ENCODE measurements at regions not wholly inside any gene's neighbourhood (a gene's known extent, or its start where the extent isn't known, plus 50 kb on each side); places are given as distances from the start of the nearest gene placed in this dataset.

GRCh38 chr10:83432261-83433045 is 706.9 kb upstream of the GHITM start:
- H3K14ac ChIP-seq (ENCODE audit: insufficient read length), result no peak overlapping the region
- no peak overlapping the region for H2AK5ac ChIP-seq (ENCODE audit: low read depth, low read length)
- peaks cover 0 to 4% (median 0%) of the 10 kb centered on the region in 4 experiments; a peak in 2 of 7 replicates for H3K4me1 ChIP-seq (replicated peaks in 1 of 4; ENCODE audit: control insufficient read depth in 3 of 4, insufficient read depth in 4 of 4, low read length in 3 of 4)
- H3K27ac ChIP-seq (ENCODE audit: low read depth, low read length), result no peak overlapping the region
- no peak overlapping the region for H2BK12ac ChIP-seq (ENCODE audit: low read depth, low read length)
- no peak overlapping the region for H2BK5ac ChIP-seq (ENCODE audit: low read depth, low read length)
- ChIA-PET CTCF (ENCODE audit: partially characterized antibody) (no interaction called here), POLR2A (ENCODE audit: partially characterized antibody) (no interaction called here)
- no peaks in the 10 kb centered on the region for H4K20me1 ChIP-seq (replicated peaks in 1 of 2; ENCODE audit: control insufficient read depth in 1 of 2, insufficient read depth in 2 of 2, low read length in 2 of 2)
- no peak overlapping the region for H4K91ac ChIP-seq (replicated peaks; ENCODE audit: insufficient read length, low read length)
- TF ChIP-seq SAP30 (IDR thresholded peaks at IDR 0.05; ENCODE audit: insufficient read depth, insufficient replicate concordance, low read length), result no peak
- H2BK15ac ChIP-seq (ENCODE audit: low read length), result no peak overlapping the region; the same call in 1 of the 2 replicates
- no peak overlapping the region for H3K9ac ChIP-seq (replicated peaks in 1 of 4; ENCODE audit: extremely low read depth in 1 of 4, low read depth in 3 of 4, low read length in 3 of 4)
- no peaks in the 10 kb centered on the region for H3K79me2 ChIP-seq (ENCODE audit: control insufficient read depth in 1 of 2, insufficient read depth in 2 of 2, low read length in 2 of 2)
- no peaks in the 10 kb centered on the region for H3K23me2 ChIP-seq (ENCODE audit: low read depth, low read length)
- H4K5ac ChIP-seq (ENCODE audit: insufficient read length, low read depth, low read length), result no peak overlapping the region
- WGBS, 2 experiments (ENCODE audit: extremely low coverage in 1 of 2, insufficient coverage in 1 of 2, insufficient read length in 1 of 2, insufficient replicate concordance in 2 of 2, low coverage in 1 of 2, low lambda C conversion rate in 2 of 2, missing lambda C conversion rate in 1 of 2), result 90% methylated on average over 8 of the region's 8 CpGs; no CpG with 5 or more reads in 1 of the 2 experiments
- H2BK120ac ChIP-seq (replicated peaks; ENCODE audit: low read depth, low read length), result no peak overlapping the region
- H3K56ac ChIP-seq (replicated peaks; ENCODE audit: insufficient read length, low read depth, low read length), result no peak overlapping the region
- no peak overlapping the region for H3K4ac ChIP-seq (replicated peaks; ENCODE audit: insufficient read length, low read depth, low read length)
- H3K36me3 ChIP-seq (ENCODE audit: control insufficient read depth in 2 of 4, insufficient read depth in 4 of 4, low read length in 3 of 4), result no peaks in the 10 kb centered on the region; a peak in 1 of 8 replicates
- DNase-seq (ENCODE audit: low read depth in 1 of 2, low spot score in 2 of 2), result no peak
- H3K27me3 ChIP-seq (replicated peaks in 1 of 4; ENCODE audit: control insufficient read depth in 3 of 4, extremely low read depth in 1 of 4, insufficient read depth in 3 of 4, low read length in 3 of 4), result no peaks in the 10 kb centered on the region
- peaks cover 5 to 13% of the 10 kb centered on the region in 2 experiments; a peak in 2 of 4 replicates for H3K9me3 ChIP-seq (ENCODE audit: insufficient read depth in 2 of 2, low read depth in 1 of 2, low read length in 1 of 2)
- H3K18ac ChIP-seq (ENCODE audit: extremely low read depth, low read length), result no peak overlapping the region; the same call in 1 of the 2 replicates
- no peak for FAIRE-seq
- no peak overlapping the region for H3K4me3 ChIP-seq (ENCODE audit: extremely low read depth in 1 of 4, insufficient read depth in 2 of 4, low read depth in 3 of 4, low read length in 4 of 4)
- no peaks in the 10 kb centered on the region for H3K79me1 ChIP-seq (ENCODE audit: low read depth, low read length)
- H2BK20ac ChIP-seq (ENCODE audit: low read length), result no peak overlapping the region
- no peak overlapping the region; the same call in 1 of the 2 replicates for H4K8ac ChIP-seq (ENCODE audit: extremely low read depth, insufficient read depth, low read length)
- no peak overlapping the region for H3K4me2 ChIP-seq (ENCODE audit: insufficient read depth in 1 of 2, low read depth in 2 of 2, low read length in 2 of 2)
- no peak overlapping the region for H2AFZ ChIP-seq (ENCODE audit: low read length)
- no peak overlapping the region for H3K23ac ChIP-seq (ENCODE audit: insufficient read length)
